Stimulated activated CD4-positive, alpha-beta T cell treated with anti-CD3 and anti-CD28 coated beads, Interleukin-1b, Interleukin-23, amount 100 ng/mL, for 24 hours (primary cell): ENCODE measurements at regions not wholly inside any gene's neighbourhood (a gene's known extent, or its start where the extent isn't known, plus 50 kb on each side); places are given as distances from the start of the nearest gene placed in this dataset.

Experiments
- DNase-seq, 4 experiments: peaks; one replicate each; pipeline ENCODE4 v3.0.0-alpha.2; 2020; ENCODE audit warnings: low read depth in 4 of 4, low spot score in 1 of 4

- DNase-seq = no peak
These were observed 132.6 kb downstream of the ETS2 start for GRCh38 chr21:38938343-38938742.

GRCh38 chr21:38937844-38938243, 132.1 kb downstream of the ETS2 start:
- DNase-seq = no peak

- no peak for DNase-seq
These were observed 131.6 kb downstream of the ETS2 start for GRCh38 chr21:38937286-38937790.

GRCh38 chr21:38936240-38936639, 130.5 kb downstream of the ETS2 start:
- DNase-seq = no peak

GRCh38 chr21:38933731-38934130, 128.0 kb downstream of the ETS2 start:
- DNase-seq = no peak

GRCh38 chr21:38931291-38931690, 125.6 kb downstream of the ETS2 start:
- no peak for DNase-seq

- DNase-seq = no peak
These were observed 125.1 kb downstream of the ETS2 start for GRCh38 chr21:38930853-38931252.

- no peak for DNase-seq
These were observed 124.3 kb downstream of the ETS2 start for GRCh38 chr21:38930066-38930465.

- no peak for DNase-seq
These were observed 123.9 kb downstream of the ETS2 start for GRCh38 chr21:38929652-38930051.

- no peak for DNase-seq
These were observed 123.4 kb downstream of the ETS2 start for GRCh38 chr21:38929142-38929541.

GRCh38 chr21:38927776-38928175, 122.0 kb downstream of the ETS2 start:
- no peak for DNase-seq

- DNase-seq = no peak
These were observed 120.2 kb downstream of the ETS2 start for GRCh38 chr21:38925923-38926322.

- DNase-seq = no peak
These were observed 119.7 kb downstream of the ETS2 start for GRCh38 chr21:38925478-38925877.

GRCh38 chr21:38924954-38925353, 119.2 kb downstream of the ETS2 start:
- no peak for DNase-seq

GRCh38 chr21:38923429-38923828, 117.7 kb downstream of the ETS2 start:
- no peak for DNase-seq

- no peak for DNase-seq
These were observed 116.9 kb downstream of the ETS2 start for GRCh38 chr21:38922474-38923235.

- DNase-seq = no peak
These were observed 116.0 kb downstream of the ETS2 start for GRCh38 chr21:38921511-38922251.

GRCh38 chr21:38920631-38921398, 115.1 kb downstream of the ETS2 start:
- DNase-seq = no peak

- DNase-seq = no peak
These were observed 113.0 kb downstream of the ETS2 start for GRCh38 chr21:38918607-38919346.

- no peak for DNase-seq
These were observed 111.5 kb downstream of the ETS2 start for GRCh38 chr21:38917043-38917774.
